ENCODE measurements at regions not wholly inside any gene's neighbourhood (a gene's known extent, or its start where the extent isn't known, plus 50 kb on each side); places are given as distances from the start of the nearest gene placed in this dataset.

DNA sequence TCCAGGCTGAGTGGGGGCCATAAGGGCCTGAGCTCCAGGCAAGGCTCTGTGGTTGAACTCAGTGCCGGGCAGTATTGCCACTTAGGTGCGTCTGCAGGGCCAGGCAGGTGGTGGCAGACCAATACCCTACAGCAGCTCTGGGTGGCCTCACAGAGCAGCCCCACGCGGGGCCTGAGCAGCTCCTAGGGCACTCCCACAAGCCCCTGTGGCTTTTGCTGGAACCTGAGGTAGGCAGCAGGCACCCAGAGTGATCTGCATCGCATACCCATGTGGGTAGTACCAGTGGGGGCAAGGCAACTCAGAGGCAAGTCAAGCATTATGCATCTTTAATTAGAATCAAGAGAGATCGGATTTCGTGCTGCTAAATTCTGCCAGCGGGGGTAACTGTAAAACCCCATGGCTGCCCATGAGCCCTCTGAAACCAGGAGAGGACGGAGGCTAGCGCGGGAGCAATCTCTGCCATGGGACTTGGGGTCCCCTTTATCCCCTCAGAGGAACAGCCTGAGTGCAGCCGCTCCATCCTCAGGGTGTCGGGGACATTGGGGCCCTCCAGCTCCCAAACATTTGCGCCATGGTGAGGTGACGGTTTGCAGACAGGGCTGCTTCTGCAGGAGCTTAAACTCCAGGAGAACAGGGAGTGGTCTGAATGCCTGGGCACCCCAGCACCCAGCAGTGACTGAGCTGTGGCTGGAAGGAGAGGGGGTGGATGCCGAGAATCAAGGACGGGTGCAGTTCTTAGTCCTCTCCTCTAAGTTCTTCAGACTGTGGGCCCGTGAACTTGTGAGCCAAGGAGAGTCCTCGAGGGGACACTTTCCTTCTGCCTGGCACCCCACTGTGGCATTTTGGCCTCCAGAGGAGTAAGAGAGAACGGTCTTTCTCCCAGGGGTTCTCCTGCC, 62.4 kb upstream of the PCSK6 start:
- DNase-seq (ENCODE audit: low spot score), result no peak

DNA sequence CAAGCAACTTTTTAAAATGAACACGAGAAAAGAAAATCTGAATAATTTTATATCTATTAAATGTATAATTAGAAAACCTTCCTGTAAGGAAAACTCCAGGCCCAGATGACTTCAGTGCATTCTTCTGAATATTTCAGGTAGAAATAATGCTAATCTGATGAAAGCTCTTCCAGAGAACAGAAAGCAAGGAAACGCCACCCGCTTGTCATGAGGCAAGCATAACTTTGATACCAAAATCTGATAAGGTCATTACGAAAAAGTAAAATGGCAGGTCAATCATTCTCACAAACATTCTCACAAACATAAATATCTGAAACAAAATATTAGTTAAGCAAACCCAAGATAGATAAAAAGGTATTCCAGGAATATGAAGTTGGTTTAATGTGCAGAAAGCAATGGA, 60.6 kb upstream of the PCSK6 start:
- DNase-seq (ENCODE audit: low spot score), result no peak

DNA sequence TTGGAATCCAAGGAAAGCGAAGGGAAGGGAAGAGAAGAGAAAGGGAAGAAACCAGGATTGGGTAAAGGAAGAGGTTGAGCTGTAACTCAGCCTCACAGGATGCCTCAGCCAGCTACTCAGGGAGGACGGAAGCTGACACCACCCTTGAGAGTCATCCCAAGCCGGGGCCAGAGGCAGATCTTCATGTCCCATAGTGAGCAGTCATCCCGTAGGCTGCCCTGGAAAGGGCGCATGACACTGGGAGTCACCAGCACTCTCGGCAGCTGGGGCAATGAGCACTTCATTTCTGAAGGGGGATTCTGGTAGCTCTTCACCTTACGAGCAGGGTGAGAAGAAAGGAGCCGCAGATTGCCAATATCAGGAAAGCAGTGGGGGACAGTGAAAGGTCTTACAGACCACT, 60.1 kb upstream of the PCSK6 start:
- DNase-seq (ENCODE audit: low spot score), result no peak

DNA sequence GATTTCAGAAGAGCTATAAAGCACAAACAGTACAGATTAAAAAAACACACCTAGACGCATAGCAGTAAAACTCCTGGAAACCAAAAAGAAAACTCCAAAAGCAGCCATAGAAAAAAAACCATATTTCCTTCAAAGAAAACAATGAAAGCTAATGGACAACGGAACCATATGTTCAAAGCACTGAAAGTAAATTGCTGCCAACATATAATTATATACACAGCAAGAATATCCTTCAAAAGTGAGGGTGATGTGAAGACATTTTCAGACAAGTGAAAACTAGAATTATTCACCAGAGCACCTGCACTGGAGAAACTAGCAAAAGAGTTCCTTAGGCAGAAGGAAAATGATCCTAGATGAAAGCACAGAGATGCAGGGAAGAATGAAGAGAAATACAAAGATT, 58.2 kb upstream of the PCSK6 start:
- DNase-seq (ENCODE audit: low spot score), result no peak

DNA sequence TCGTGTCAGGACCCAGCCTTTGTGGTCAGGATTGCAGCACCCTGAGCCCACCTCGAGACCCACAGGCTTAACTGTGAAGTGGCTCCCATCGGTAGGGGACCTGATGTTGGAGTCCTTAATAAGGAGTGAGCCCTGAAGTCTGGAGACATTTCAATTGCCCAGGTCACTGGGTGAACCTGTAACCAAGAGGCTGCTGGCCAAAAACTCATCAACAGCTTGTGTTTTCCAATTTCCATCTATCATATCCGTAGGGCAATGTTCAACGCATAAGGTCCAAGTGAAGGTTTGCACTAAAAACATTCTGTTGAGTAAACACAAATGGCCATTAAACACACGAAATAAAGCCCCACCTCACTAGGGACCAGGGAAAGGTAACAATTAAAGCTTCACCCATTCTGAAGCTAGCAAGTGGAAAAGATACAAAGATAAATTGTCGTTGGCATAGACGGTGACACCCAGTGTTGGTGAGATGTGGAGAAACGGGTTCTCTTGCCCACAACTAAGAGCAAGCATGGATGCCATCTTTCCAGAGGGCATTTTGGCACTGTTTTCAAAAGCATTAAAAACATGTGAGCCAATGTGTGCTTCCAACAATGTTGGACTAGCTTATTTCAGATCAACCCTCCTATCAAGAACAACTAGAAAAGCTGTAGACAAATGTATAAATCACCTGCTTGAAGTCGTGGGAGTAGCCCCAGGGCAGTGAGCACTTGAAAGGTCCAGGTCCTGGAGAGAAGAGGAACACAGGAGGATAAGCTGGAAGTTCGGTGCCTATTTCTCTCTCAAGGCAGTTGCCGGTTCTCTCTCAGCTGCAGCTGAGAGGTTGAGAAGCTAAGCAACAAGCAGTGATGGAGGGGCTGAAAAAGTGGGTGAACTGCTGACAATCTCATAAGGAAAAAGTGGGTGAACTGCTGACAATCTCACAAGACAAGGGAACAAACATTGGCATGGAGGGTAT, 56.3 kb upstream of the PCSK6 start:
- DNase-seq (ENCODE audit: low spot score), result no peak

DNA sequence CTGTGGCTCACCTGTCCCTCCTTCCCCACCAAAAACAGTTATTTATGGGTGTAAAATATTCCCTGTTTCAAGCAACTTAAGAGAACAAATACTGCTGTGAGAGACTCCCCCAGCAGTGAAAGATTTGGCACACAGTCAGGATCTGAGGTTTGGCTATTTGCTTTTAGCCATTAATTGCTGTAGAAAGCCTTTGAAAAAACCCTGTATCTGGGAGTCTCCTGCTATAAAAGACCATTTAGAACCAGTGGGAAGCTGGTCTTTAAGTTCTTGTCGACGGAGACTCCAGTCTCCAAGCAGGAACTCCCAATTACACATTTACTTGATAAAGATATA, 55.1 kb upstream of the PCSK6 start:
- DNase-seq (ENCODE audit: low spot score), result no peak

DNA sequence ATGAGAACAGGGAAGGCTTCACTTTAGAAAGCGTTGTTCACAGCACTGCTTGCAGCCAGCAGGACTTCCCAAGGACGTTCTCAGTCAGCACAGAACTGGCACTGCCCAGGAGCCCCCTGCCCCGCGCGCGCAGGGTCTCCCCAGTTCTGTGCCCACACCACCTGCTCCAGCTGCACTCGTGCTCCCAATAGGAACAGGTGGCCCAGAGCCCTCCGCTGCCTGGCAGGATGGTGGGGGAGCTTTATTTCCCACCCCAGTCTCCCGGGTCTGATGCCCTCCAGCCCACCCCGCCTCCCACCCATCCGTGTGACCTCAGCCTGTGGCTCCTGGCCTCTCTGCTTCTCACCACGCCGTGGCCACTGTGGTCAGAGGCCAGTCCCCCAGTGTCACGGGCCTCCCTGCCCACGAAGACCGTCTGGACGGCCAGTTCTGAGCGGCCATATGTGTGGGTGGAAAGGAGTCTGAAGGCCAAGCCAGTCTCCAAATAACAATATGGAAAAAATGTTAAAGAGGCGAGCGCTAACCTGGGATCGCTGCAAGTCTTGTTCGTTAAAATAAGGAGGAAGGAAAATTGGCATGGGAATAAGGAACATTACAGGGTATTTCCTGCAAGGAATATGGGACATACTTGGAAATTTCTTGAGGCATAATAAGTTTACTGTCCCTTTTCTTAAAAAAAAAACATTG, 54.6 kb upstream of the PCSK6 start:
- no peak for DNase-seq (ENCODE audit: low spot score)

DNA sequence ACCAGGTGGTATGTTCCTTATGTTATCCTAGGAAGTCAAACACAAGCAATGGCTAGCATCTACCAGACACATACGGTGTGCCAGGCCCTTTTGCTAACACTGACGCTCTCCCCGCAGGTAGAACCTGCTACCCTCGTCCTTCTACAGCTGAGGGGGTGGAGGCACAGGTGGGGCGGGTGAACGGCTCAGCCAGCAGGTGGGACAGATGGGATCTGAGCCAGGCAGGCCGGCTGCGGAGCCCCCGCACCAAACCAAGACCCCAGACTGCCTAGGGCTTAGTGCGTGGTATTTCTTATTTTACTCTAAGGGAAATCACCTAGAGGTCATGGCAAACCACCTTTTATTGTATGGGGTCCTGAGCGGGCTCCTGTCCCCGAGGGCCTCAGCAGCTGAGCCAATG, 53.9 kb upstream of the PCSK6 start:
- no peak for DNase-seq (ENCODE audit: low spot score)

DNA sequence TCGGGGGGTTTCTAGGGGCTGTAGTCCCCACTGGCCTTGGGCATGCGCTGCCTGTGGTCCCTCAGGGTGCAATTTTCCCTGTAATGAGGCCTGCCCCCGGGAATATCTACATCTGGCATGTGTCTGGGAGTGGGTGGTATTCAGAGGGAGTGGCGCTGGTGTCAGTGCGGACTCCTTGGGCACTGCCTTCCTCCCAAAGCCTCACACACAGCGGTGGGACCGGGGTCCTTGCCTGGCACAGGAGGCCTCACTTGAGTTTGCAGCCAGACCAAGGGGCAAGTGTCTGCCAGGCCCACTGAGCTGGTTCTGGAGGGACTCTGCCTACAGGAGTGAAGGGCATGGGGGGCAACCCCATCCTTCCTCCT, 53.5 kb upstream of the PCSK6 start:
- no peak for DNase-seq (ENCODE audit: low spot score)

DNA sequence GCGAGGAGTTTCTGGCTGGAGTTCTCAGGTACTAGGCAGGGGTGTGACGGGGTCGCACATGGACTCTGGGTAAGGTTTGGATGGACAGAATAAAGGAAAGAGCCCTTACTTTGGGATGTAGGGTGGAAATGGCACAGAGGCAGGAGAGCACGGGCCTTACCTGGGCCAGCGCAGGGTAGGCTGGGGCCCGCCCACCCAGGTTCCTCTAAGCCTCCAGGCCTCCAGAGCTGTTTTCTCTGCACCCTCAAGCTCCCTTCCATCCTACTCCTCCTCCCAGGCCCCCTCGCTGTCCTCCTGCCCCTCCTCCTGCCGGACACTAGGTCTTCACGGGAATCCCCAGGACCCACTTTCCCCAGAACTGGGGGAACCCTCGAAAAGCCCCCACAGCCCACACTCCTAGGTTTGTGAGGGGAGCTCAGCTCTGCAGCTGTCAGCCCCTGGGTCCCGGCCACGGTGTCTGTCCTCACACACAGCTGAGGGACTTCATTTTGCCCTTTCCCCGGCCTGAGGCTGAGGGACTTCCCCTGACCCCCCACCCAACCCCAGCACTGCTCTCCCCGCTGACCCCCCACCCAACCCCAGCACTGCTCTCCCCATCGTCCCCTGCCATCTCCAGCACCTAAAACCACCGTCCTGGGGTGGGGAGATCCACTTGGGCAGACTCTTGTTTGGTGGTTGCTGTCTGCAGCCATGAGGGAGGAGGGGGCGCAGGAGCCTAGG, 53.0 kb upstream of the PCSK6 start:
- DNase-seq (ENCODE audit: low spot score), result no peak

DNA sequence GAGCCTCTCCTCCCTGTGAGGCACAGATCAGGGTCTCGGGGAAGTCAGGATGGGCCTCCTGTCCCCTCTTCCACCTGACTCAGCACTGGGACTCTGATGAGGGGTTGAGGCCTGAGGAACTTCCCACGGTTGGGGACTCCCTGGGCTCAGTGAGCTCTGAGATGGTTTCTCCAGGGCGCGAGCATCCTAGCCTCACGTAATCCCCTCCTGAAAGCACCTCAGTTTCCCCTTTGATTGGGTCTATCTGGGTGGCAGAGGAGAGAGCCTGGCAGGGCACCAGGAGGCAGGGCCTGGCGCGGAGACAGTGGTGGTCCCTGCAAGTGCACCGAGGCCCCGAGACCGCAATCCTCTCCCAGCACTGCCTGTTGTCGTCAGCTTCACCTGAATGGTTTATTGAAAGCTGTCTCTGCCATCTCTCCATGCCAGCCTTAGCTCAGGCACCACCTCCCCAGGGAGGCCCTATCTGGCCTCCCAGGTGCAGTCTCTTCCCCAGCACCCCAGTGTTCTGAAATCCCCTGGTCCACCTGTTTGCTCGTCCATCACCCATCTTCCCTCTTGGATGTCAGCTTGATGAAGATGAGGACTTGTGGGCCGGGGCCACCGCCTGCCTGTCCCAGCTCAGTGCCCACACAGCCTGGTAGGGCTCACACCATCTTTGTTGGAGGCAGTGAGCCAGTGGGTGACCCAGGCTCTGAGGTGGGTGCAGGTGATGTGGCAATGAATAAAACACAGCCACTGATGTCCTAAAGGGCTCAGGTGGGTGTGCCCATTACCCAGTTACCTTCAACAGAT, 52.2 kb upstream of the PCSK6 start:
- no peak for DNase-seq (ENCODE audit: low spot score)

DNA sequence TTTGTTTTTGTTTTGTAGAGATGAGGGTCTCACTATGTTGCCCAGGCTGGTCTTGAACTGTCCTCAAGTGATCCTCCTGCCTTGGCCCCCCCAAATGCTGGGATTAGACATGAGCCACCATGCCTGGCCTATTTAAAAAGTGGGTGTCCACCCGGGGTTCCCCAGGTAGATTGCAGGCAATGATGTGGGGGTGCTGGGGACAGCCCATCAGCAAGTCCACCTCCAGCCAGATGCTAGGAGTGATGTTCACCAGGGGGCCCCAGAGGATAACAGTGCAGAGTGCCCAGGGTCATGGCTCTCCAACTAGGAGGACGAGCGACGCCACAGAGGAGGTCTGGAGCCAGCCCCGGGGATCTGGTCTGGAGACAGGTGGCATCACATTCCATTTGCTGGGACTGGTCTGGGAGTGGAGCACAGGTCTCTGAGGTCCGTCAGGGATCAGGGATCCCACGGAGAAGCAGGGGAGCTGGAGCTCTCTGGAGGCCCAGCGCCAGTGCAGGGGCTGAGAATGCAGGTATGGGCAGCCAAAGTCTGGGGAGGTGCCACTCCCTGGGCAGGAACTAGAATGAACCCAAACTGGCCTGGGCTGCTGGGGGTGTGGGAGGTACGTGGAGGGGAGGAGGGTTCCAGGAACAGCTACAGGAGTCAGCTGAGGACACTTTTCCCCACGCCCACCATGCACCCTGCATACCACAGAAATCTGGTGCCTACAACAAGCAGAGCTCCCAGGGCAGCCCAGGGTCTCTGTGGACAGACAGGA, 51.2 kb upstream of the PCSK6 start:
- no peak for DNase-seq (ENCODE audit: low spot score)

DNA sequence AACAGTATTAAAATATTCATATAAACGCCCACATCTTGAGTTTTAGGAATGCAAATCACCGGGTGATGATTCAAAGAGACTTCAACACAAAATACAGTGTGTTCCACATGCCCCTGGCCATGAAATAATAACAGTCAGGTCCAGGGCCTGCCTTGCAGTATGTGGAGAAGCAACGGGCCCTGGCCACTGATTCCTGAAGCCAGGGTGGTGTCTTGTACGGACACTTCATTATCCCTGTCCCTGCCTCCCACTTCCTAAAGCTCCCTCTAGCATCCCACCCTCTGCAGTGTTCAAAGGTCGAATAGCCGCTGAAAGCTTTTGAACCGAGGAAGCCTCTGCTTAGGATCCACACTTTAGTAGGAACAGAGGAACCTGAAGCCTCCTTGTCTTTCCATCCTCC, 50.4 kb upstream of the PCSK6 start:
- DNase-seq (ENCODE audit: low spot score), result no peak

DNA sequence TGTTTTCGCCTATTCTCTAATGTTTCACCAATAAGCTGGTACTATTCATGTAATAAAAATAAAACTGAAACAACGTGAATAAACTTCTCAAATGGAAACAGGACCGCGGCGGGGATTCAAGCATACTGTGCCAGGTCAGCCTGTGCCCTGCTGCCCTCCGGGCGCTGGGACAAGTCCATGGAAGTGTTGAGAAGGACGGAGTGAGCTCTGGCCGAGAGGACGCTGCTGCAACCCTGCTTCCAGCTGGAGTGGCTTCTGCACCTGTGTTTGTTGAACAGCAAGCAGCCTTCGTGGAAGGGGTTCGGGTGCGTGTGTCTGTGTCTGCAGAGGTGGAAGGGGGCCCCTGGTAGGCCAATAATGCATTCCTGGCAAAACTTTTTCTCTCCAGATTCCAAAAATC, 50.0 kb upstream of the PCSK6 start:
- no peak for DNase-seq (ENCODE audit: low spot score)

All from hematopoietic multipotent progenitor cell treated with erythropoietin and hydrocortisone succinate and interleukin-3 and kit ligand, for 15 days (in vitro differentiated cells).